Ishikawa (cell line): ENCODE measurements at regions not wholly inside any gene's neighbourhood (a gene's known extent, or its start where the extent isn't known, plus 50 kb on each side); places are given as distances from the start of the nearest gene placed in this dataset.

ENCODE experiments used
- CEBPB ChIP-seq: IDR thresholded peaks from 2 replicates; pipeline ENCODE4 v1.6.1; 2012
- CREB1 ChIP-seq: IDR thresholded peaks from 2 replicates; pipeline ENCODE4 v1.6.1; 2012; ENCODE audit warnings: low read depth
- EGR1 ChIP-seq: IDR thresholded peaks from 2 replicates; pipeline ENCODE4 v1.6.1; 2012
- EP300 ChIP-seq: IDR thresholded peaks from 2 replicates; pipeline ENCODE4 v1.6.1; 2012; ENCODE audit warnings: borderline replicate concordance
- FOXM1 ChIP-seq: IDR thresholded peaks from 2 replicates; pipeline ENCODE4 v1.6.1; 2012; ENCODE audit warnings: low read depth, borderline replicate concordance
- MAX ChIP-seq: IDR thresholded peaks from 2 replicates; pipeline ENCODE4 v1.6.1; 2012
- NFIC ChIP-seq: IDR thresholded peaks from 2 replicates; pipeline ENCODE4 v1.6.1; 2012
- RAD21 ChIP-seq: IDR thresholded peaks from 2 replicates; pipeline ENCODE4 v1.6.1; 2012; ENCODE audit warnings: low read depth
- REST ChIP-seq: IDR thresholded peaks from 2 replicates; pipeline ENCODE4 v1.6.1; 2012; ENCODE audit warnings: low read depth, mild to moderate bottlenecking
- TAF1 ChIP-seq: IDR thresholded peaks from 2 replicates; pipeline ENCODE4 v1.6.1; 2012; ENCODE audit warnings: low read depth, mild to moderate bottlenecking
- TCF12 ChIP-seq: IDR thresholded peaks from 2 replicates; pipeline ENCODE4 v1.6.1; 2012; ENCODE audit warnings: low read depth
- TEAD4 ChIP-seq: IDR thresholded peaks from 2 replicates; pipeline ENCODE4 v1.6.1; 2012
- YY1 ChIP-seq: IDR thresholded peaks from 2 replicates; pipeline ENCODE4 v1.6.1; 2012; ENCODE audit warnings: low read depth
- ZBTB7A ChIP-seq: IDR thresholded peaks from 2 replicates; pipeline ENCODE4 v1.6.1; 2012; ENCODE audit warnings: low read depth
- TF ChIP-seq, protein P1 (sequence below): IDR thresholded peaks from 2 replicates; pipeline ENCODE4 v1.6.1; 2012

DNA sequence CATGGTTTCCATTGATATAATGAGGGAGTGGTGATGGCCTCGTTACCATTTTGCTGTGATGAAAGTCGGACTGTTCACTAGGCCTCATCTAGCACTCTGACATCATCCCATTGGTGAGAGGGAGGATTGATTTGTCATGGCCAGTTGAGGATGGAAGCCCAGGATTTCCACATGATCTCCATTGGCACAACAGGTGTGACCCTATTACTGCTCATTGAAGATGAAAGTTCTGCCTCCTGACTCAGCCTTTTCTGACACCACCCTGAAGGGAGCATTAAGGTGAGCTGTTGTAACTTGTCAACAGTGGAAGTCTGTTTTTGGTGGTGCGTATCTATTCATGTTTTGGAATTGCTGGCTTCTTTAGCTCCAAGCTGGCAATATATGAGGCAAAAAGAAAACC is 144.2 kb downstream of the PABPC4L start:
- no peak for TF ChIP-seq NFIC
- TF ChIP-seq MAX: no peak
- no peak for TF ChIP-seq RAD21
- no peak for TF ChIP-seq FOXM1
- no peak for TF ChIP-seq YY1
- TF ChIP-seq CREB1: no peak
- TF ChIP-seq, protein P1, sequence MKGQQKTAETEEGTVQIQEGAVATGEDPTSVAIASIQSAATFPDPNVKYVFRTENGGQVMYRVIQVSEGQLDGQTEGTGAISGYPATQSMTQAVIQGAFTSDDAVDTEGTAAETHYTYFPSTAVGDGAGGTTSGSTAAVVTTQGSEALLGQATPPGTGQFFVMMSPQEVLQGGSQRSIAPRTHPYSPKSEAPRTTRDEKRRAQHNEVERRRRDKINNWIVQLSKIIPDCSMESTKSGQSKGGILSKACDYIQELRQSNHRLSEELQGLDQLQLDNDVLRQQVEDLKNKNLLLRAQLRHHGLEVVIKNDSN: no peak
- TF ChIP-seq TCF12: no peak
- no peak for TF ChIP-seq TAF1
- TF ChIP-seq REST: no peak
- no peak for TF ChIP-seq TEAD4
- no peak for TF ChIP-seq CEBPB
- no peak for TF ChIP-seq EGR1
- TF ChIP-seq EP300: no peak
- no peak for TF ChIP-seq ZBTB7A

GRCh38 chr4:134045411-134045810 is 156.2 kb downstream of the PABPC4L start:
- TF ChIP-seq CEBPB: no peak
- no peak for TF ChIP-seq RAD21
- TF ChIP-seq REST: no peak
- TF ChIP-seq, protein P1: no peak
- no peak for TF ChIP-seq ZBTB7A
- no peak for TF ChIP-seq EGR1
- TF ChIP-seq FOXM1: no peak
- TF ChIP-seq NFIC: no peak
- no peak for TF ChIP-seq CREB1
- TF ChIP-seq TEAD4: no peak
- no peak for TF ChIP-seq YY1
- no peak for TF ChIP-seq TCF12
- no peak for TF ChIP-seq MAX
- no peak for TF ChIP-seq TAF1
- no peak for TF ChIP-seq EP300

- no peak for TF ChIP-seq ZBTB7A
- TF ChIP-seq REST: no peak
- no peak for TF ChIP-seq RAD21
- no peak for TF ChIP-seq FOXM1
- TF ChIP-seq EGR1: no peak
- no peak for TF ChIP-seq CEBPB
- TF ChIP-seq, protein P1: no peak
- no peak for TF ChIP-seq YY1
- no peak for TF ChIP-seq CREB1
- no peak for TF ChIP-seq MAX
- no peak for TF ChIP-seq TEAD4
- no peak for TF ChIP-seq NFIC
- TF ChIP-seq TCF12: no peak
These were observed 158.3 kb downstream of the PABPC4L start for GRCh38 chr4:134043266-134043665.

- TF ChIP-seq FOXM1 (no peak), TEAD4 (no peak), MAX (no peak), TAF1 (no peak), ZBTB7A (no peak), CEBPB (no peak), CREB1 (no peak), NFIC (no peak), TCF12 (no peak), REST (no peak), EGR1 (no peak)
- TF ChIP-seq, protein P1: no peak
These were observed 173.2 kb downstream of the PABPC4L start for GRCh38 chr4:134028421-134028820.
